Middle frontal gyrus (tissue), 1 donor: ENCODE measurements at regions not wholly inside any gene's neighbourhood (a gene's known extent, or its start where the extent isn't known, plus 50 kb on each side); places are given as distances from the start of the nearest gene placed in this dataset.
"Not testable (repeated sequence)": the region's sequence is repeated elsewhere in the genome, so short reads cannot be mapped to it uniquely, and the experiment has no call there.

ENCODE experiments used
- DNase-seq: peaks from one replicate; pipeline ENCODE4 v3.0.0-alpha.2; 2015; ENCODE audit warnings: low spot score; ENCODE audit errors: extremely low spot score

- no peak for DNase-seq
Measured at GRCh38 chr21:14617040-14617393, 70.9 kb upstream of the SAMSN1 start.

GRCh38 chr21:14616380-14617039 lies 70.4 kb upstream of the SAMSN1 start:
- DNase-seq: no peak

- DNase-seq: no peak
Measured at GRCh38 chr21:14615359-14615974, 69.4 kb upstream of the SAMSN1 start.

- DNase-seq: no peak
Measured at GRCh38 chr21:14614287-14614686, 68.2 kb upstream of the SAMSN1 start.

- no peak for DNase-seq
Measured at GRCh38 chr21:14613486-14614224, 67.5 kb upstream of the SAMSN1 start.

DNA sequence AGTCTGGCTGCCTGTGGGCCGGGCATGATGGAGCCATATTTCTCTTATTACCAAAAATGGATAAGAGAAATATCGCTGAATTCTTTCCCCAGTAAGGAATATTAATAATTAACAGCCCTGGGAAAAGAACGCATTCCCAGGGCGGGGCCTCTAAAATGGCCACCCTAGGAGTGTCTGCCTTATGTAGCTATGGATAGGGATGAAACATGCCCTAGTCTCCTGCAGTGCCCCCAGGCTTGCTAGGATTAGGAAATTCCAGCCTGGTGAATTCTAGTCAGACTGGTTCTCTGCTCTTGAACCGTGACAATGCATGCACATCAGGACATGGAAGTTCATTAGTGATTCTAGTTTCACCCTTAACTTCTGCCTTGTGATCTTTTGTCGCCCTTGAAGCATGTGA lies 64.0 kb upstream of the SAMSN1 start:
- DNase-seq: not testable (repeated sequence)

DNA sequence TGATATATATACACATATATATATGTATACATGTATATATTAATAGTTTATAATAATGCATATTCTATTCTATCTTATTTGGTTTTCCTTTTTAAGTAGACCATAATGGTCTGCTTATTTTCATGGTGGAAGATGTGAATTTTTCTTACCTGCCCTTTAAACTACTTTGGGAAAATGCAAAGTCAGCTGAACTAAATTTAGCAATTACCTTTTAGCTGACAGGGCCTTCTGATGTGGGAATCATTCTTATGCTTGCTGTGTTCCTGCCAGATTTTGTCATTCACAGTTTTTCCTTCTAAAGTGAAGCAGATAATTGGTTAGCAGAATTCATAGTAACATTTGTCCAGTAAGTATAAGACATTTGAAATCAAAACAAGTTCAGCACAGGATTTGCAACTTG lies 63.2 kb upstream of the SAMSN1 start:
- no peak for DNase-seq

- DNase-seq: no peak
Measured at GRCh38 chr21:14607262-14607661, 61.1 kb upstream of the SAMSN1 start.

GRCh38 chr21:14603202-14603601 lies 57.1 kb upstream of the SAMSN1 start:
- DNase-seq: no peak

- DNase-seq: no peak
Measured at GRCh38 chr21:14602382-14602958, 56.4 kb upstream of the SAMSN1 start.

DNA sequence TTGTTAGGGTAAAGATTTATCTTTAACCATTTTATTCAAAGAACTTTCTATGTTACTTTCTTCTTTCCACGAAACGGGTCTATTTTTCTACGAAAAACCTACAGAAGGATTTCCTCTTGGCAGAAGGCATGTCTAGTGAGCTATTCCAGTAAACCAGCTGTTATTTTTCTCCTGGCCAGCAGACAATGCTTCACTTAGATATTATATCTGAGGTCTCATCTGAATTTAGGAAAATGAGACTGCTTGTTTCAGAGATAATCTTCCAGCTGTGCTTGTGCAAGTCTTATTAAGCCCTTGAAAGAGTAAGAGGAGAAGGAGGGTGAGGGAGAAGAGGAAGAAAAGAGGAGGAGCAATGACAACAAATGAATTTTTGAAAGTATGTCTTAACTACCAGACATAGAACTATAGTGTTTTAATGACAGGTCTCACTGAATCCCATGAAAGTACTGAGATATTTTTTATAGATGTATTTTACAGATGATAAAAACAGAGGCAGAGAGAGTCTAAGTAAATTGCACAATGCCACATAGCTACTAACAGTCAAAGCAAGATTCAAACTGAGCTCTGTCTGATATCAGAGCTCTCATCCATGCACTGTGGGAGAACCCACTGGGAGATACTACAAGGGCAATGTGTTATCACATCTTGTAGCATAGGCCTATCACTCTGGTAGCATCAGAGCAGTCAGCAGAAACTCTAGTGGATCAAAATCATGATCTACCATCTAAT lies 54.6 kb upstream of the SAMSN1 start:
- no peak for DNase-seq

- no peak for DNase-seq
Measured at GRCh38 chr21:14598065-14598464, 52.0 kb upstream of the SAMSN1 start.
